Skin epidermis (tissue), 12 donors: ENCODE measurements at regions not wholly inside any gene's neighbourhood (a gene's known extent, or its start where the extent isn't known, plus 50 kb on each side); places are given as distances from the start of the nearest gene placed in this dataset.
"Not testable (repeated sequence)": the region's sequence is repeated elsewhere in the genome, so short reads cannot be mapped to it uniquely, and the experiment has no call there.

ENCODE experiments used
- H3K27ac ChIP-seq, 21 experiments: fragments of 200-600 bp; sonication (generic) in 11 of 21; one replicate each; pipeline ENCODE4 v1.5.0; 2020; ENCODE audit warnings: mild to moderate bottlenecking in 3 of 21, inconsistent platforms in 2 of 21, moderate library complexity in 2 of 21
- H3K4me3 ChIP-seq, 7 experiments: fragments of 200-600 bp; sonication (generic) in 2 of 7; one replicate each; pipeline ENCODE4 v1.5.0; 2020; ENCODE audit warnings: inconsistent platforms in 2 of 7, mild to moderate bottlenecking in 2 of 7, moderate library complexity in 1 of 7

GRCh38 chr9:81069038-81069795, 620.1 kb downstream of the TLE1 start:
- no peak overlapping the region for H3K27ac ChIP-seq
- no peak overlapping the region for H3K4me3 ChIP-seq

- not testable (repeated sequence) for H3K27ac ChIP-seq, H3K4me3 ChIP-seq
Measured at GRCh38 chr9:81062995-81063394, 626.4 kb downstream of the TLE1 start.

- Histone ChIP-seq H3K4me3 (no peak overlapping the region), H3K27ac (no peak overlapping the region)
Measured at GRCh38 chr9:81058782-81059181, 630.6 kb downstream of the TLE1 start.

- H3K4me3 ChIP-seq, result no peak overlapping the region
- no peak overlapping the region for H3K27ac ChIP-seq
Measured at GRCh38 chr9:81053298-81054025, 635.9 kb downstream of the TLE1 start.

GRCh38 chr9:81052846-81053245, 636.5 kb downstream of the TLE1 start:
- H3K4me3 ChIP-seq, result no peak overlapping the region
- H3K27ac ChIP-seq, result no peak overlapping the region

GRCh38 chr9:81047280-81047679, 642.1 kb downstream of the TLE1 start:
- no peak overlapping the region for H3K4me3 ChIP-seq
- no peak overlapping the region for H3K27ac ChIP-seq

- Histone ChIP-seq H3K27ac (no peak overlapping the region), H3K4me3 (no peak overlapping the region)
Measured at GRCh38 chr9:81045658-81046057, 643.7 kb downstream of the TLE1 start.

GRCh38 chr9:81037889-81038288, 651.5 kb downstream of the TLE1 start:
- Histone ChIP-seq H3K27ac (no peak overlapping the region), H3K4me3 (no peak overlapping the region)

GRCh38 chr9:81035601-81036000, 653.7 kb downstream of the TLE1 start:
- Histone ChIP-seq H3K4me3 (no peak overlapping the region), H3K27ac (no peak overlapping the region)

GRCh38 chr9:81035171-81035570, 654.2 kb downstream of the TLE1 start:
- H3K27ac ChIP-seq, result no peak overlapping the region

GRCh38 chr9:81032831-81033230, 656.5 kb downstream of the TLE1 start:
- Histone ChIP-seq H3K27ac (peak overlapping the region in 1 of 21 experiments; percentile 12), H3K4me3 (no peak overlapping the region)

More at GRCh38 chr9:81035171-81035570, 654.2 kb downstream of the TLE1 start:
- no peak overlapping the region for H3K4me3 ChIP-seq

GRCh38 chr9:81032030-81032572, 657.2 kb downstream of the TLE1 start:
- Histone ChIP-seq H3K27ac (no peak overlapping the region), H3K4me3 (no peak overlapping the region)

- H3K27ac ChIP-seq, result no peak overlapping the region
- H3K4me3 ChIP-seq, result no peak overlapping the region
Measured at GRCh38 chr9:81031422-81032029, 657.8 kb downstream of the TLE1 start.

GRCh38 chr9:81030027-81030426, 659.3 kb downstream of the TLE1 start:
- H3K4me3 ChIP-seq, result no peak overlapping the region
- H3K27ac ChIP-seq, result no peak overlapping the region

- Histone ChIP-seq H3K4me3 (no peak overlapping the region), H3K27ac (no peak overlapping the region)
Measured at GRCh38 chr9:81028504-81028903, 660.8 kb downstream of the TLE1 start.

- Histone ChIP-seq H3K27ac (no peak overlapping the region), H3K4me3 (no peak overlapping the region)
Measured at GRCh38 chr9:81022177-81022576, 667.2 kb downstream of the TLE1 start.

GRCh38 chr9:81014945-81015344, 674.4 kb downstream of the TLE1 start:
- not testable (repeated sequence) for H3K27ac ChIP-seq, H3K4me3 ChIP-seq

GRCh38 chr9:81013191-81013590, 676.2 kb downstream of the TLE1 start:
- not testable (repeated sequence) for H3K27ac ChIP-seq, H3K4me3 ChIP-seq

- H3K4me3 ChIP-seq, result no peak overlapping the region
- H3K27ac ChIP-seq, result no peak overlapping the region
Measured at GRCh38 chr9:81002906-81003305, 686.4 kb downstream of the TLE1 start.

- H3K27ac ChIP-seq, result no peak overlapping the region
- no peak overlapping the region for H3K4me3 ChIP-seq
Measured at GRCh38 chr9:81002242-81002641, 687.1 kb downstream of the TLE1 start.

- H3K4me3 ChIP-seq, result no peak overlapping the region
- no peak overlapping the region for H3K27ac ChIP-seq
Measured at GRCh38 chr9:80995759-80996158, 693.6 kb downstream of the TLE1 start.
